ENCODE measurements at regions not wholly inside any gene's neighbourhood (a gene's known extent, or its start where the extent isn't known, plus 50 kb on each side); places are given as distances from the start of the nearest gene placed in this dataset.

DNA sequence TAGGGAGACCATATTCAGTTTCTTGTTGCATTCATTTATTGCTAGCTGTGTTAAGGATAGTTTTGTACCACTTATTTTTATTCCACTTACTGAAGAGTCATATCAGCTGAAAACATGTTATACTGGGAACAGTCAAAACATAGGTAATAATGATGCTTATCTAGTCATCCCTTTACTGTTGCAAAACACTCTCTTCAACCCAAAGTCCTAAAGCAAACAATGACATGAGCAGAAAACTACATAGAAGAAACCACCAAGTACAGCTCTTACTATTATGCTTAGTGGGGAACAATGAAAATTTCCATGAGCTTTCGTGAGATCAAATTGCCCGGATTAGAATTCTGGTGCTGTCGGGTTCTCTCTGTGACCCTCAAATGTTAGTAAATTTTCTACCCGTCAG lies 681.4 kb downstream of the NR2F1-AS1 start:
- TF ChIP-seq CTCF (IDR thresholded peaks at IDR 0.05; ENCODE audit: low read depth, low read length, poor library complexity, severe bottlenecking) (no peak), EZH2phosphoT487 (IDR thresholded peaks at IDR 0.05; ENCODE audit: borderline replicate concordance, low read length) (no peak)

Data from DOHH2 (cell line).